Spleen (tissue), 11 donors: ENCODE measurements at regions not wholly inside any gene's neighbourhood (a gene's known extent, or its start where the extent isn't known, plus 50 kb on each side); places are given as distances from the start of the nearest gene placed in this dataset.

Source experiments
- DNase-seq: peaks from one replicate; pipeline ENCODE4 v3.0.0-alpha.2; 2020
- H3K27ac ChIP-seq, 8 donors: fragments of 200-600 bp; sonication (generic) in 7 of 8; 1 replicate in 4 of 8; 2 replicates in 4 of 8; pipeline versions ENCODE4 v1.5.0 to v1.8.0; 2016 to 2021; ENCODE audit warnings: inconsistent platforms in 4 of 8, mild to moderate bottlenecking in 4 of 8, moderate library complexity in 1 of 8
- H3K27me3 ChIP-seq, 7 donors: fragments of 200-600 bp; sonication (generic) in 6 of 7; replicated peaks in 1 of 7; 1 replicate in 4 of 7; 2 replicates in 3 of 7; pipeline versions ENCODE4 v1.5.0 to v1.8.0; 2016 to 2021; ENCODE audit warnings: inconsistent platforms in 3 of 7, mild to moderate bottlenecking in 1 of 7
- H3K36me3 ChIP-seq, 6 donors: fragments of 200-600 bp; sonication (generic) in 5 of 6; 1 replicate in 4 of 6; 2 replicates in 2 of 6; pipeline versions ENCODE4 v1.5.0 to v1.8.0; 2016 to 2021; ENCODE audit warnings: inconsistent platforms in 2 of 6
- H3K4me1 ChIP-seq, 6 donors: fragments of 200-600 bp; sonication (generic) in 5 of 6; 1 replicate in 3 of 6; 2 replicates in 3 of 6; pipeline versions ENCODE4 v1.5.0 to v1.8.0; 2016 to 2021; ENCODE audit warnings: inconsistent platforms in 3 of 6
- H3K4me3 ChIP-seq, 8 donors: fragments of 200-600 bp; sonication (generic) in 7 of 8; 1 replicate in 4 of 8; 2 replicates in 4 of 8; pipeline versions ENCODE4 v1.5.0 to v1.8.0; 2016 to 2021; ENCODE audit warnings: inconsistent platforms in 4 of 8, mild to moderate bottlenecking in 4 of 8, moderate library complexity in 2 of 8
- H3K9me3 ChIP-seq, 8 donors: fragments of 200-600 bp; sonication (generic) in 7 of 8; 1 replicate in 4 of 8; 2 replicates in 4 of 8; pipeline versions ENCODE4 v1.5.0 to v1.8.0; 2016 to 2021; ENCODE audit warnings: inconsistent platforms in 4 of 8
- POLR2A ChIP-seq, 3 donors: fragments of 450-650 bp; IDR thresholded peaks; one replicate each; pipeline ENCODE4 v1.5.1; 2017; ENCODE audit warnings: antibody characterized with exemption in 3 of 3, mild to moderate bottlenecking in 1 of 3
- POLR2AphosphoS5 ChIP-seq, 3 donors: sonication (generic); formaldehyde crosslinking; IDR thresholded peaks; one replicate each; pipeline ENCODE4 v1.5.1; 2017; ENCODE audit warnings: antibody characterized with exemption in 3 of 3
- WGBS, 5 donors: extraction: QIAGEN DNeasy Blood & Tissue Kit in 3 of 5; methylation state at CpG; one replicate each; pipeline versions ENCODE4 v1.1.5 to v1.1.7; 2013 to 2018; 5-methylcytosine and 5-hydroxymethylcytosine counted together
- intact Hi-C: fragments of 100-400 bp; cut with DNase I; formaldehyde crosslinking; loops from one replicate; pipeline ENCODE4 v1.15.0; 2023; ENCODE audit warnings: low total_unique reads
- TF ChIP-seq, protein P1 (sequence below), 11 experiments: fragments of 200-600 bp in 7 of 11; fragments of 450-650 bp in 4 of 11; sonication (generic) in 4 of 11; IDR thresholded peaks in 8 of 11; conservative IDR thresholded peaks in 3 of 11; 1 replicate in 7 of 11; 2 replicates in 4 of 11; pipeline versions ENCODE4 v1.4.0 to v1.8.0; 2016 to 2021; ENCODE audit warnings: antibody characterized with exemption in 11 of 11, inconsistent platforms in 4 of 11, mild to moderate bottlenecking in 1 of 11
- donor health status: healthy with polysubstance abuse.
- donor health status: DM: no; HTN: no; CAD: no; lungs with moderate emphysema.
- donor health status: DM: no; HTN: no; CAD: no.
- donor health status: Bipolar disorder and iron deficiency.
- donor health status: healthy.
- donor health status: DM: no; HTN: no; CAD: no.
- donor health status: DM: yes; HTN: yes; CAD: no.

DNA sequence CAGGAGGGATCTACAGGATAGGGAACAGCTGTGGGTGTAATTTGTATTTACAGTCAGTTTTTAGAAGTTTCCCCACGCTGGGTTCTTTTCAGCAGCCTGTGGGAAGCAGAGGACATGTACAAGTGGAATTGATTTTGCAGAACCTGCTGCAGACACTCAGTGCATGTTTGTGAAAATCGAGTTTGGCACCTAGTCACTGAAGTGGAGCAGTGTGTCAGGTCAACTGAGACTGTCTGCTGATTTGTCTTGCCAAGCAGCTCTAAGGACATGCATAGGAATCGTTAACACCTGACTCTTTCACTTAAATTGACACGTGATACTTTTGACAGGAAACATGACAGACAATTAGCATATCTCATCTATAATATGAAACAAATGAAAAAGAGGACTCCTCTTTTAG is 416.6 kb downstream of the TMX3 start:
- Histone ChIP-seq H3K27me3 (no peaks in the 10 kb centered on the region), H3K9me3 (peaks cover 0 to 9% (median 6%) of the 10 kb centered on the region in 8 donors), H3K4me3 (no peak overlapping the region), H3K27ac (no peak overlapping the region), H3K4me1 (no peaks in the 10 kb centered on the region), H3K36me3 (no peaks in the 10 kb centered on the region)
- TF ChIP-seq POLR2A (IDR thresholded peaks at IDR 0.05), result no peak
- no peak for TF ChIP-seq POLR2AphosphoS5 (IDR thresholded peaks at IDR 0.05)
- TF ChIP-seq, protein P1, sequence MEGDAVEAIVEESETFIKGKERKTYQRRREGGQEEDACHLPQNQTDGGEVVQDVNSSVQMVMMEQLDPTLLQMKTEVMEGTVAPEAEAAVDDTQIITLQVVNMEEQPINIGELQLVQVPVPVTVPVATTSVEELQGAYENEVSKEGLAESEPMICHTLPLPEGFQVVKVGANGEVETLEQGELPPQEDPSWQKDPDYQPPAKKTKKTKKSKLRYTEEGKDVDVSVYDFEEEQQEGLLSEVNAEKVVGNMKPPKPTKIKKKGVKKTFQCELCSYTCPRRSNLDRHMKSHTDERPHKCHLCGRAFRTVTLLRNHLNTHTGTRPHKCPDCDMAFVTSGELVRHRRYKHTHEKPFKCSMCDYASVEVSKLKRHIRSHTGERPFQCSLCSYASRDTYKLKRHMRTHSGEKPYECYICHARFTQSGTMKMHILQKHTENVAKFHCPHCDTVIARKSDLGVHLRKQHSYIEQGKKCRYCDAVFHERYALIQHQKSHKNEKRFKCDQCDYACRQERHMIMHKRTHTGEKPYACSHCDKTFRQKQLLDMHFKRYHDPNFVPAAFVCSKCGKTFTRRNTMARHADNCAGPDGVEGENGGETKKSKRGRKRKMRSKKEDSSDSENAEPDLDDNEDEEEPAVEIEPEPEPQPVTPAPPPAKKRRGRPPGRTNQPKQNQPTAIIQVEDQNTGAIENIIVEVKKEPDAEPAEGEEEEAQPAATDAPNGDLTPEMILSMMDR (IDR thresholded peaks at IDR 0.05 in 8 of 11, conservative IDR thresholded peaks at IDR 0.05 in 3 of 11), result no peak
- intact Hi-C loops, result no loop called here
- DNase-seq, result no peak
- WGBS, 5 donors, result 46 to 67% (median 52%) methylated on average over 4 of the region's 4 CpGs

DNA sequence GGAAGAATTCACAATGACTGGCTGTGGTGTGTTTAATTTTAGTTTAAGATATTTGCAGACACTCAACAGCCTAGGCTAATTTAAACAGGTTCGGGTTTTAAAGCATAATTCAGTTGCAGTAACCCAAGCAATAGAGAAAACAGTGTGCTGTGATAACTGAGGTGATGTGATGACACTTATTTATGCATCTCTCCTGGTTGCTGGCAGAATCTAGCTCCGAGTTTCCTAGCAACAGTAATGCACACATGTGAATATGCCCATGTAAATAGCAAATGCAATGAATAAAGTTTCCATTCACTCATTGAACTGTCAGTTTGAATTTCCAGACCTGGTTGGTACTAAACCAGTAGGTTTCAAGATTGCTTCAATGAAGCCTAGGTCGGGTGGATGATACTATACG is 426.5 kb downstream of the TMX3 start:
- H3K4me1 ChIP-seq, result no peaks in the 10 kb centered on the region

DNA sequence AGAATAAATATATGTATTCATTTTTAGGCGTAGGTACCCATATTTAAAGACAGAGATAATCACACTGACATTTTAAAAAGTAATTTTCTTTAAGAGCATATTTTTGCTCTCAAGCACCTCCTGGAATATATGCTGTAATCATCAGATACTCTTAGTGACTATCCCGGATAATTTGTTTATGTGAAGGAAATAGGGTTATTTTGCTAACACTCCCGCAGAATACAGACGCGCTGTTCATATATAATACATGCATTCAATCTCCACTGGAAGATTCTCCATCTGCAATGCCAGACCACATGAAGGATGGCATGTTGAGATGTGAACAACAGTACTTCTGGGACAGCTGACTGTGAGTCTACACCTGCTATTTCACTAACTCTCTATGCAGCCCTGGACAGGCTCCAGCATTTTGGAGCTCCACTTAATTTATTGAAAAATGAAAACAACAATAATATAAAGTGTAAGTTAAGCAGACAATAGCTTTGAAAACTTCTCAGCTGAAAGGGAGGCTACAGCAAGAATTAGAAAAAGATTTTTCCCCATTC is 430.6 kb downstream of the TMX3 start:
- 86 to 94% (median 91%) methylated on average over 5 of the region's 5 CpGs for WGBS, 5 donors
- Histone ChIP-seq H3K4me3 (no peak overlapping the region), H3K27ac (no peak overlapping the region), H3K9me3 (no peaks in the 10 kb centered on the region), H3K36me3 (no peaks in the 10 kb centered on the region), H3K4me1 (no peaks in the 10 kb centered on the region), H3K27me3 (no peaks in the 10 kb centered on the region)
- TF ChIP-seq POLR2A (IDR thresholded peaks at IDR 0.05) (no peak), POLR2AphosphoS5 (IDR thresholded peaks at IDR 0.05) (no peak)
- TF ChIP-seq, protein P1 (IDR thresholded peaks at IDR 0.05 in 8 of 11, conservative IDR thresholded peaks at IDR 0.05 in 3 of 11), result no peak
- intact Hi-C loops, result no loop called here
- DNase-seq, result no peak

More for the DNA sequence above, 426.5 kb downstream of the TMX3 start:
- DNase-seq, result no peak
- Histone ChIP-seq H3K27me3 (no peaks in the 10 kb centered on the region), H3K4me3 (no peak overlapping the region), H3K9me3 (peaks cover 0 to 8% (median 3%) of the 10 kb centered on the region in 8 donors), H3K27ac (no peak overlapping the region), H3K36me3 (no peaks in the 10 kb centered on the region)
- WGBS, 5 donors, result 65 to 78% (median 69%) methylated on average over 4 of the region's 4 CpGs
- TF ChIP-seq, protein P1 (IDR thresholded peaks at IDR 0.05 in 8 of 11, conservative IDR thresholded peaks at IDR 0.05 in 3 of 11), result no peak
- TF ChIP-seq POLR2A (IDR thresholded peaks at IDR 0.05), result no peak
- no peak for TF ChIP-seq POLR2AphosphoS5 (IDR thresholded peaks at IDR 0.05)
- intact Hi-C loops, result no loop called here

DNA sequence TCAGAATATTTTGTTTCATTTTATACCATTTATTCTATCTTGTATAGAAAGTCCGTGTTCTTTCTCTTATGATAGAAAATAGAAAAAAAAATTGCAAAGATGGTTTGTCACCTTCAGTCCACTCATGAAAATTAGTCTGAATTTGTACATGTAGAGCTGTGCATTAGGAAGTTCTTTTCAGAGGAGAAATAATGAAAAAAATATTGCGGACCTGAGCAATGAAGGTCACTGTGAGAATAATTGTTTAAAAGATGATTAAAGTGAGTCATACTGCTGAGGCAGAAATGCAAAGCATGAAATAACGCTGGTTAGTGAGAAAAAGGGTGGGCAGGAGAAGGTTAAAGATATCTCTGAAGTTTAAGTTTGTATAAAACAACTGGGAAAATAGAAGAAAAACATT is 431.1 kb downstream of the TMX3 start:
- no peak for TF ChIP-seq POLR2AphosphoS5 (IDR thresholded peaks at IDR 0.05)
- TF ChIP-seq, protein P1 (IDR thresholded peaks at IDR 0.05 in 8 of 11, conservative IDR thresholded peaks at IDR 0.05 in 3 of 11), result no peak
- no peak for TF ChIP-seq POLR2A (IDR thresholded peaks at IDR 0.05)
- DNase-seq, result no peak
- Histone ChIP-seq H3K4me1 (no peaks in the 10 kb centered on the region), H3K36me3 (no peaks in the 10 kb centered on the region), H3K27me3 (no peaks in the 10 kb centered on the region), H3K27ac (no peak overlapping the region), H3K9me3 (no peaks in the 10 kb centered on the region), H3K4me3 (no peak overlapping the region)
- 29 to 82% (median 51%) methylated on average over 3 of the region's 3 CpGs for WGBS, 5 donors
- intact Hi-C loops, result no loop called here
